ENCODE measurements at regions not wholly inside any gene's neighbourhood (a gene's known extent, or its start where the extent isn't known, plus 50 kb on each side); places are given as distances from the start of the nearest gene placed in this dataset.
A peak's percentile ranks its signal among the peaks of the same experiment; 100 is the strongest.

GRCh38 chrX:39957816-39958566 lies 139.8 kb downstream of the BCOR start:
- no peak overlapping the region for H2AK5ac ChIP-seq (ENCODE audit: low read length, severe bottlenecking)
- H2AFZ ChIP-seq (ENCODE audit: low read depth, low read length) = no peak overlapping the region
- no peak overlapping the region for H2BK5ac ChIP-seq (ENCODE audit: low read depth, low read length, poor library complexity, severe bottlenecking)
- no peak overlapping the region for H2BK15ac ChIP-seq (ENCODE audit: low read depth, poor library complexity, severe bottlenecking)
- H3K23ac ChIP-seq (ENCODE audit: low read length in 2 of 2) = no peak overlapping the region
- no peak overlapping the region for H3K18ac ChIP-seq (ENCODE audit: low read depth in 1 of 2, low read length in 2 of 2)
- H3K14ac ChIP-seq (ENCODE audit: low read length in 2 of 2) = no peak overlapping the region
- no peak overlapping the region for H2BK120ac ChIP-seq (ENCODE audit: low read depth, low read length)
- no peak overlapping the region for H3K4ac ChIP-seq (ENCODE audit: low read depth in 1 of 2, low read length in 2 of 2)
- H3K4me3 ChIP-seq (ENCODE audit: insufficient read depth in 1 of 2, low read depth in 1 of 2, low read length in 2 of 2) = no peak overlapping the region
- H3K79me1 ChIP-seq (replicated peaks; ENCODE audit: low read length, poor library complexity, severe bottlenecking) = no peaks in the 10 kb centered on the region
- 78% methylated on average over 7 of the region's 7 CpGs for WGBS
- H4K91ac ChIP-seq (ENCODE audit: low read length) = no peak overlapping the region
- H2BK12ac ChIP-seq (ENCODE audit: low read length in 2 of 2) = no peak overlapping the region
- H3K9me3 ChIP-seq (ENCODE audit: control insufficient read depth, low read length) = no peaks in the 10 kb centered on the region
- H3K36me3 ChIP-seq (ENCODE audit: control insufficient read depth in 1 of 2, insufficient read depth in 2 of 2, low read depth in 1 of 2, low read length in 2 of 2) = no peaks in the 10 kb centered on the region
- H3K27ac ChIP-seq (ENCODE audit: low read length, poor library complexity, severe bottlenecking) = no peak overlapping the region
- peak; percentile 20 for DNase-seq
- H3K27me3 ChIP-seq (ENCODE audit: control insufficient read depth in 1 of 2, insufficient read depth in 1 of 2, low read length in 2 of 2) = peaks cover 0 to 35% of the 10 kb centered on the region in 2 experiments
- H4K8ac ChIP-seq (ENCODE audit: low read length) = no peak overlapping the region
- H3K4me1 ChIP-seq (ENCODE audit: control insufficient read depth, insufficient read depth, low read depth, low read length) = peaks cover 8% of the 10 kb centered on the region
- no peak overlapping the region for H3K9ac ChIP-seq (ENCODE audit: low read length)
- no peak overlapping the region for H3K4me2 ChIP-seq (ENCODE audit: low read length, poor library complexity, severe bottlenecking)

- no peak overlapping the region for H3K4me3 ChIP-seq (ENCODE audit: insufficient read depth in 1 of 2, low read depth in 1 of 2, low read length in 2 of 2)
- no peak for DNase-seq
- H3K9ac ChIP-seq (ENCODE audit: low read length) = no peak overlapping the region
- H3K18ac ChIP-seq (ENCODE audit: low read depth in 1 of 2, low read length in 2 of 2) = no peak overlapping the region
- no peaks in the 10 kb centered on the region for H3K36me3 ChIP-seq (ENCODE audit: control insufficient read depth in 1 of 2, insufficient read depth in 2 of 2, low read depth in 1 of 2, low read length in 2 of 2)
- 94% methylated on average over 5 of the region's 5 CpGs for WGBS
- H2AK5ac ChIP-seq (ENCODE audit: low read length, severe bottlenecking) = no peak overlapping the region
- H2BK120ac ChIP-seq (ENCODE audit: low read depth, low read length) = no peak overlapping the region
- H4K91ac ChIP-seq (ENCODE audit: low read length) = no peak overlapping the region
- peaks cover 7% of the 10 kb centered on the region for H3K9me3 ChIP-seq (ENCODE audit: control insufficient read depth, low read length)
- no peak overlapping the region for H3K23ac ChIP-seq (ENCODE audit: low read length in 2 of 2)
- no peaks in the 10 kb centered on the region for H3K79me1 ChIP-seq (replicated peaks; ENCODE audit: low read length, poor library complexity, severe bottlenecking)
- H2AFZ ChIP-seq (ENCODE audit: low read depth, low read length) = no peak overlapping the region
- no peak overlapping the region for H2BK15ac ChIP-seq (ENCODE audit: low read depth, poor library complexity, severe bottlenecking)
- no peak overlapping the region for H2BK12ac ChIP-seq (ENCODE audit: low read length in 2 of 2)
- H3K27ac ChIP-seq (ENCODE audit: low read length, poor library complexity, severe bottlenecking) = no peak overlapping the region
- H4K8ac ChIP-seq (ENCODE audit: low read length) = no peak overlapping the region
- H3K14ac ChIP-seq (ENCODE audit: low read length in 2 of 2) = no peak overlapping the region
- H3K4me2 ChIP-seq (ENCODE audit: low read length, poor library complexity, severe bottlenecking) = no peak overlapping the region
- H3K4ac ChIP-seq (ENCODE audit: low read depth in 1 of 2, low read length in 2 of 2) = no peak overlapping the region
- H3K4me1 ChIP-seq (ENCODE audit: control insufficient read depth, insufficient read depth, low read depth, low read length) = peaks cover 6% of the 10 kb centered on the region
- no peak overlapping the region for H2BK5ac ChIP-seq (ENCODE audit: low read depth, low read length, poor library complexity, severe bottlenecking)
- H3K27me3 ChIP-seq (ENCODE audit: control insufficient read depth in 1 of 2, insufficient read depth in 1 of 2, low read length in 2 of 2) = peaks cover 0 to 33% of the 10 kb centered on the region in 2 experiments
Observed at GRCh38 chrX:39958850-39959249, 138.9 kb downstream of the BCOR start.

GRCh38 chrX:39960219-39960618 lies 137.5 kb downstream of the BCOR start:
- Histone ChIP-seq H3K79me1 (replicated peaks; ENCODE audit: low read length, poor library complexity, severe bottlenecking) (no peaks in the 10 kb centered on the region), H4K91ac (ENCODE audit: low read length) (no peak overlapping the region), H2AFZ (ENCODE audit: low read depth, low read length) (no peak overlapping the region), H3K23ac (ENCODE audit: low read length in 2 of 2) (no peak overlapping the region), H3K14ac (ENCODE audit: low read length in 2 of 2) (no peak overlapping the region), H3K27ac (ENCODE audit: low read length, poor library complexity, severe bottlenecking) (no peak overlapping the region), H2BK12ac (ENCODE audit: low read length in 2 of 2) (no peak overlapping the region), H4K8ac (ENCODE audit: low read length) (no peak overlapping the region), H3K9me3 (ENCODE audit: control insufficient read depth, low read length) (peaks cover 20% of the 10 kb centered on the region), H3K4me3 (ENCODE audit: insufficient read depth in 1 of 2, low read depth in 1 of 2, low read length in 2 of 2) (no peak overlapping the region), H2BK5ac (ENCODE audit: low read depth, low read length, poor library complexity, severe bottlenecking) (no peak overlapping the region), H3K36me3 (ENCODE audit: control insufficient read depth in 1 of 2, insufficient read depth in 2 of 2, low read depth in 1 of 2, low read length in 2 of 2) (no peaks in the 10 kb centered on the region), H2BK15ac (ENCODE audit: low read depth, poor library complexity, severe bottlenecking) (no peak overlapping the region), H3K27me3 (ENCODE audit: control insufficient read depth in 1 of 2, insufficient read depth in 1 of 2, low read length in 2 of 2) (peaks cover 0 to 40% of the 10 kb centered on the region in 2 experiments), H2BK120ac (ENCODE audit: low read depth, low read length) (no peak overlapping the region), H3K4me1 (ENCODE audit: control insufficient read depth, insufficient read depth, low read depth, low read length) (no peaks in the 10 kb centered on the region), H2AK5ac (ENCODE audit: low read length, severe bottlenecking) (no peak overlapping the region), H3K18ac (ENCODE audit: low read depth in 1 of 2, low read length in 2 of 2) (no peak overlapping the region), H3K9ac (ENCODE audit: low read length) (no peak overlapping the region), H3K4ac (ENCODE audit: low read depth in 1 of 2, low read length in 2 of 2) (no peak overlapping the region), H3K4me2 (ENCODE audit: low read length, poor library complexity, severe bottlenecking) (no peak overlapping the region)
- WGBS = 92% methylated on average over 4 of the region's 4 CpGs
- no peak for DNase-seq

- Histone ChIP-seq H3K27me3 (ENCODE audit: control insufficient read depth in 1 of 2, insufficient read depth in 1 of 2, low read length in 2 of 2) (peaks cover 0 to 35% of the 10 kb centered on the region in 2 experiments), H2BK120ac (ENCODE audit: low read depth, low read length) (no peak overlapping the region), H3K4me3 (ENCODE audit: insufficient read depth in 1 of 2, low read depth in 1 of 2, low read length in 2 of 2) (no peak overlapping the region)
Observed at GRCh38 chrX:39961441-39961840, 136.3 kb downstream of the BCOR start.

More at GRCh38 chrX:39961441-39961840, 136.3 kb downstream of the BCOR start:
- Histone ChIP-seq H3K14ac (ENCODE audit: low read length in 2 of 2) (no peak overlapping the region), H3K4ac (ENCODE audit: low read depth in 1 of 2, low read length in 2 of 2) (no peak overlapping the region), H3K4me2 (ENCODE audit: low read length, poor library complexity, severe bottlenecking) (no peak overlapping the region), H4K91ac (ENCODE audit: low read length) (no peak overlapping the region), H2AFZ (ENCODE audit: low read depth, low read length) (no peak overlapping the region), H3K36me3 (ENCODE audit: control insufficient read depth in 1 of 2, insufficient read depth in 2 of 2, low read depth in 1 of 2, low read length in 2 of 2) (no peaks in the 10 kb centered on the region), H2BK12ac (ENCODE audit: low read length in 2 of 2) (no peak overlapping the region), H3K27ac (ENCODE audit: low read length, poor library complexity, severe bottlenecking) (no peak overlapping the region), H2BK15ac (ENCODE audit: low read depth, poor library complexity, severe bottlenecking) (no peak overlapping the region), H4K8ac (ENCODE audit: low read length) (no peak overlapping the region), H3K4me1 (ENCODE audit: control insufficient read depth, insufficient read depth, low read depth, low read length) (no peaks in the 10 kb centered on the region), H3K79me1 (replicated peaks; ENCODE audit: low read length, poor library complexity, severe bottlenecking) (no peaks in the 10 kb centered on the region), H3K9ac (ENCODE audit: low read length) (no peak overlapping the region), H2BK5ac (ENCODE audit: low read depth, low read length, poor library complexity, severe bottlenecking) (no peak overlapping the region), H3K18ac (ENCODE audit: low read depth in 1 of 2, low read length in 2 of 2) (no peak overlapping the region), H3K23ac (ENCODE audit: low read length in 2 of 2) (no peak overlapping the region), H2AK5ac (ENCODE audit: low read length, severe bottlenecking) (no peak overlapping the region), H3K9me3 (ENCODE audit: control insufficient read depth, low read length) (peaks cover 26% of the 10 kb centered on the region)
- DNase-seq = no peak
- 78% methylated on average over 4 of the region's 4 CpGs for whole genome bisulfite sequencing
